BJ (cell line): ENCODE measurements at regions not wholly inside any gene's neighbourhood (a gene's known extent, or its start where the extent isn't known, plus 50 kb on each side); places are given as distances from the start of the nearest gene placed in this dataset.

Source experiments
- CTCF ChIA-PET: fragments of 350-600 bp; formaldehyde crosslinking; extraction: SDS; loops from one replicate; lab custom pipeline; 2021; ENCODE audit warnings: antibody characterized with exemption, inconsistent platforms; lab: Yijun Ruan, JAX
- POLR2A ChIA-PET: fragments of 300-600 bp; sonication (Branson Sonifier 250); formaldehyde crosslinking; extraction: SDS; loops from one replicate; lab custom pipeline; 2021; ENCODE audit warnings: antibody characterized with exemption; lab: Charles Lee
- DNase-seq: peaks from one replicate; pipeline ENCODE4 v3.0.0-alpha.2; 2011; ENCODE audit warnings: low read depth
- H3K27me3 ChIP-seq: 2 replicates; pipeline ENCODE4 v1.6.0; 2011; ENCODE audit warnings: low read length; ENCODE audit not compliant: control insufficient read depth, insufficient read depth
- H3K36me3 ChIP-seq: 2 replicates; pipeline ENCODE4 v1.5.1; 2011; ENCODE audit warnings: low read length; ENCODE audit not compliant: control insufficient read depth, insufficient read depth
- H3K4me3 ChIP-seq: 2 replicates; pipeline ENCODE4 v1.5.1; 2011; ENCODE audit warnings: low read depth, mild to moderate bottlenecking, control low read depth, low read length
- TF ChIP-seq, protein P1 (sequence below): IDR thresholded peaks from 2 replicates; pipeline ENCODE4 v1.5.1; 2011; ENCODE audit warnings: low read depth, mild to moderate bottlenecking, control low read depth, inconsistent platforms, low read length, moderate library complexity; ENCODE audit not compliant: insufficient read depth

DNA sequence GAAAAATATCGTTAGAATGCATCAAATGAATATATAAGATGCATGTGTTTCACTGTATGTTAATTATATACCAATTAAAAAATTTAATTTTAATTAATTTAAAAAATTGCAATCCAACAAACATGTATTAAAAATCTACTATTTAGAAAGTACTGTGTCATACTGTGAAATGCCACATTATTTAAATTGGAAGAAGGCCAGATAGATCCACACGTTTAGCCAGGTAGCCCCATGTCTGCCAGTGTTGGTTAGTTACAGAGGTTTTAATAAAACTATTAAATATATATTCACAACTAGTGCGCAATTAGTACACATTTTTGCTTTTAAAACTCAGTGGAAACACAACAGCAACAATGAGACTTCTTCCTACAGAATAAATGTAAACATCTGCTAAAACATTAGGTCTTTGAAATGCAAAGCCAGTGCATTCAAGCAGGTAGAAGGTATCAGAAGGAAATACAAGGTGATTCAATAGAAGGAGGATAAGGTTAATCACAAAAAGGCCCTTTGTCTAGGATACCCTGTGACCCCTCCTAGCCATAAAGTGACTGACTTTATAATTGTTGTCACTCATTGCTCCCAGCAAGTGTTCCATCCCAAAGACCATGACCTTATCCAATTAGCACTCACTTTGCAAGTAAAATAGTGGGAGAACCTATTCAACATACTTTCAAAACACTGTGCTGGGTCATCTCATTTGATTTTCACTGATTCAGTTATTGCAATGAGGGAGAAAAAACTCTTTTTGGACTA, 211.5 kb downstream of the TTLL7 start:
- no peak for DNase-seq
- ChIA-PET CTCF (interaction anchor here (1.0 kb wide), 1 partner anchor 9 kb away, joined by 3 read pairs; no protein-coding TSS in a partner anchor), POLR2A (no interaction called here)
- Histone ChIP-seq H3K4me3 (no peak overlapping the region), H3K36me3 (no peaks in the 10 kb centered on the region), H3K27me3 (no peaks in the 10 kb centered on the region)
- TF ChIP-seq, protein P1, sequence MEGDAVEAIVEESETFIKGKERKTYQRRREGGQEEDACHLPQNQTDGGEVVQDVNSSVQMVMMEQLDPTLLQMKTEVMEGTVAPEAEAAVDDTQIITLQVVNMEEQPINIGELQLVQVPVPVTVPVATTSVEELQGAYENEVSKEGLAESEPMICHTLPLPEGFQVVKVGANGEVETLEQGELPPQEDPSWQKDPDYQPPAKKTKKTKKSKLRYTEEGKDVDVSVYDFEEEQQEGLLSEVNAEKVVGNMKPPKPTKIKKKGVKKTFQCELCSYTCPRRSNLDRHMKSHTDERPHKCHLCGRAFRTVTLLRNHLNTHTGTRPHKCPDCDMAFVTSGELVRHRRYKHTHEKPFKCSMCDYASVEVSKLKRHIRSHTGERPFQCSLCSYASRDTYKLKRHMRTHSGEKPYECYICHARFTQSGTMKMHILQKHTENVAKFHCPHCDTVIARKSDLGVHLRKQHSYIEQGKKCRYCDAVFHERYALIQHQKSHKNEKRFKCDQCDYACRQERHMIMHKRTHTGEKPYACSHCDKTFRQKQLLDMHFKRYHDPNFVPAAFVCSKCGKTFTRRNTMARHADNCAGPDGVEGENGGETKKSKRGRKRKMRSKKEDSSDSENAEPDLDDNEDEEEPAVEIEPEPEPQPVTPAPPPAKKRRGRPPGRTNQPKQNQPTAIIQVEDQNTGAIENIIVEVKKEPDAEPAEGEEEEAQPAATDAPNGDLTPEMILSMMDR, result no peak

DNA sequence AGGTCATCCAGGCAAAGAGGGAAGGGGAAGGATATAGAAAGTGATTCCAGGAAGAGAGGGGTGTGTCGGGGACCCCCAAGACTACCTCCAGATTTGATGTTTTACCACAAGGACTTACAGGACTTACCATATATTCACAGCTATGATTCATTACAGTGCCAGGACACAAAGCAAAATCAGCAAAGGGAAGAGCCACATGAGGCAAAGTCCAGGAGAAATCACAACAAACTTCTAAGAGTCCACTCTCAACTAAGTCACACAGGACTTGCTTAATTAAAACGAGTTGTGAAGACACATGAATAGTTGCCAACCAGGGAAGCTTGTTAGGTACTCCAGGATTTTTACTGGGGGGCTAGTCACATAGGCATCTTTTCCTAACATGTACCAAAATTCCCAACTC, 217.3 kb downstream of the TTLL7 start:
- DNase-seq, result no peak
- no peaks in the 10 kb centered on the region for H3K36me3 ChIP-seq
- no peak overlapping the region for H3K4me3 ChIP-seq
- TF ChIP-seq, protein P1, result no peak
- no peaks in the 10 kb centered on the region for H3K27me3 ChIP-seq
- CTCF ChIA-PET, result interaction anchor here (1.2 kb wide), 1 partner anchor 21 kb away, joined by 3 read pairs; no protein-coding TSS in a partner anchor
- POLR2A ChIA-PET, result no interaction called here

DNA sequence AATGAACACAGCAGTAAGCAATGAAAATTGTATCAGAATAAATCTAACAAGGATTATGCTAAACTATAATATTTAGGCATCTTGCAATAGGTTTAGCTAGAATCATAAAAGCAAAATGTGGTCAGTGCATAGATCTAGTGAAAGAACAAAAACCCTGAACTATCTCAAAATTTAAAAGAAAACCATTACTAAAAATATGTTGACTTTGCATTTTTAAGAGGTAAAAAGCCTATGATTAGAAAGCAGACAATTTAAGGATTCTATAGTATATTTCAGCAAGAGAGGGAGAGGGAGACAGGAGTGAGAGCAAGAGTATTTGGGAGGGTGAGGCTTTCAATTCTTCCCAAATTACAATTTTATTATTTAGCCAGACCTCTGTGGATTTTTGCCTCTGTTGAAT, 219.4 kb downstream of the TTLL7 start:
- ChIA-PET POLR2A (no interaction called here), CTCF (no interaction called here)
- Histone ChIP-seq H3K4me3 (no peak overlapping the region), H3K27me3 (no peaks in the 10 kb centered on the region), H3K36me3 (no peaks in the 10 kb centered on the region)
- TF ChIP-seq, protein P1, result no peak
- DNase-seq, result no peak

DNA sequence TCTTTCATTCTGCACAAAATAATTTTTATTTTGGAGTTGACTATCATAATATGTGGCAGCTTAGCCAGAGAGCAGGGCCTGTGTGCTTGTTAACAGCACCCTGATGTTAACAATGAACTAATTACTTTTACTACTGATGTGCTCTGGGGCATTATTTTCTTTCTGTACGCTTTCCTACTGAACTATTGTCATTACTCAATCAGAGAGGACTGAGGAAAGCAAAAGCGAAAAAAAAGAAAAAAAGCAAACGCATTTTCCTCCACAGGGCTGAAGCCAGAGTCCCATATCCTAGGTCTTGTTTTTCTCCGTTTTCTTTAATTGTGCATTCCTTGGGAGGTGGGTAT, 221.2 kb downstream of the TTLL7 start:
- Histone ChIP-seq H3K36me3 (no peaks in the 10 kb centered on the region), H3K27me3 (no peaks in the 10 kb centered on the region), H3K4me3 (no peak overlapping the region)
- TF ChIP-seq, protein P1, result no peak
- no peak for DNase-seq
- ChIA-PET CTCF (interaction anchor here (1.3 kb wide), 1 partner anchor 10 kb away, joined by 3 read pairs; no protein-coding TSS in a partner anchor), POLR2A (no interaction called here)

DNA sequence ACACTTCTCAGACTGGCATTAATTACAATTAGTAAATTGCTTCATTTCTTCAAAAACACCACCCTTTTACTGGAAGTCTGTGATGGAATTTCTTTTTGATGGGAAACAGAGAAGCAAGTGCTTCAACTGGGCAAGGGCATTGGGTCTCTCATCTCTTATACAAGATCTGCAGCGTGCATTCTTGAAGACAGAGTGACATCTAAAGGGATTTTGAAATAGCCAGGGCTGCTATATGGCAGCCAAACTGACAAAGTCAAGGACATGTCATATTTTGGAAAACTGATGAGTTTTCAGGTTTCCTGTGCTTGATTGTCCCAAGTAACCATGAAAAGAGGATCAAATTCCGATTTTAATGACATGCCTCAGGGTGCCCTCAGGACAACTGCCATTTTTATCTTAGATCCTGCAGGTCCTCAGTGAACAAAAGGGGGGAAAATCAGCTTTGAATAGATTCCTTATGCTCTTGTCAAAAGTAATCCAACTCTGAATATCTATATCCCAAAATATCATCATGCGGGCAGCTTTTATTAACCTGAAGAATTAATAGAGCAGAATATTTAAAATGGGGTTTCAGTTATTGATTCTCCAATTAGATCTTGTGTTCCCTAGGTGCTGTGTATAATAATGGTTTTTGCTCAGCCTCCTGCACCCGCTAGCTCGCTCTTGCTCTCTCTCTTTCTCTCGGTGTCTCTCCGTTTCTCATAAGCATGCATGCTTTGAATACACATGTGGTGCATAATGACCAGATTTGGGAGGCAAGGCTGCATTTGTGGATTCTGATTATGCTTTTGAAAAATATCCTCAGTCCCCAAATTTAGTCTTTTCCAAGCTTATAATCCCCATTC, 221.8 kb downstream of the TTLL7 start:
- H3K4me3 ChIP-seq, result no peak overlapping the region
- H3K36me3 ChIP-seq, result no peaks in the 10 kb centered on the region
- POLR2A ChIA-PET, result no interaction called here
- CTCF ChIA-PET, result interaction anchor here (1.3 kb wide), 1 partner anchor 11 kb away, joined by 3 read pairs; no protein-coding TSS in a partner anchor
- TF ChIP-seq, protein P1, result no peak
- no peaks in the 10 kb centered on the region for H3K27me3 ChIP-seq
- DNase-seq, result no peak
